Muscle of leg (tissue), 3 donors: ENCODE measurements at regions not wholly inside any gene's neighbourhood (a gene's known extent, or its start where the extent isn't known, plus 50 kb on each side); places are given as distances from the start of the nearest gene placed in this dataset.
A peak's percentile ranks its signal among the peaks of the same experiment; 100 is the strongest.

Source experiments
- DNase-seq: peaks from one replicate; pipeline ENCODE4 v3.0.0; 2013
- H3K27ac ChIP-seq: one replicate; pipeline ENCODE4 v1.5.1; 2013; ENCODE audit warnings: mild to moderate bottlenecking, low read length, control low read depth
- H3K27me3 ChIP-seq: one replicate; pipeline ENCODE4 v1.6.1; 2013; ENCODE audit warnings: low read length; ENCODE audit not compliant: control insufficient read depth, insufficient read depth
- H3K36me3 ChIP-seq: one replicate; pipeline ENCODE4 v1.6.1; 2013; ENCODE audit warnings: low read length; ENCODE audit not compliant: control insufficient read depth, insufficient read depth
- H3K4me1 ChIP-seq: one replicate; pipeline ENCODE4 v1.6.1; 2013; ENCODE audit warnings: low read length; ENCODE audit not compliant: control insufficient read depth, insufficient read depth
- H3K4me3 ChIP-seq: one replicate; pipeline ENCODE4 v1.5.1; 2013; ENCODE audit warnings: low read length, control low read depth
- H3K9me3 ChIP-seq: replicated peaks from 2 replicates; pipeline ENCODE4 v1.6.1; 2013; ENCODE audit warnings: low read depth, low read length; ENCODE audit not compliant: control insufficient read depth
- WGBS: methylation state at CpG from one replicate; pipeline ENCODE4 v1.1.5; 2013; ENCODE audit warnings: missing lambda C conversion rate; ENCODE audit not compliant: insufficient coverage; 5-methylcytosine and 5-hydroxymethylcytosine counted together

- WGBS, result 89% methylated on average over 3 of the region's 5 CpGs
- Histone ChIP-seq H3K27me3 (no peaks in the 10 kb centered on the region), H3K4me1 (peaks cover 28% of the 10 kb centered on the region), H3K4me3 (no peak overlapping the region), H3K36me3 (peaks cover 3% of the 10 kb centered on the region), H3K9me3 (no peaks in the 10 kb centered on the region), H3K27ac (no peak overlapping the region)
- no peak for DNase-seq
Measured at GRCh38 chr15:62431817-62432216, 266.7 kb upstream of the C2CD4B start.

- Histone ChIP-seq H3K4me1 (peaks cover 18% of the 10 kb centered on the region), H3K36me3 (peaks cover 5% of the 10 kb centered on the region), H3K27me3 (no peaks in the 10 kb centered on the region), H3K27ac (no peak overlapping the region), H3K4me3 (no peak overlapping the region), H3K9me3 (no peaks in the 10 kb centered on the region)
- 90% methylated on average over 2 of the region's 5 CpGs for WGBS
- peak; percentile 62 for DNase-seq
Measured at GRCh38 chr15:62432702-62433398, 267.8 kb upstream of the C2CD4B start.

DNA sequence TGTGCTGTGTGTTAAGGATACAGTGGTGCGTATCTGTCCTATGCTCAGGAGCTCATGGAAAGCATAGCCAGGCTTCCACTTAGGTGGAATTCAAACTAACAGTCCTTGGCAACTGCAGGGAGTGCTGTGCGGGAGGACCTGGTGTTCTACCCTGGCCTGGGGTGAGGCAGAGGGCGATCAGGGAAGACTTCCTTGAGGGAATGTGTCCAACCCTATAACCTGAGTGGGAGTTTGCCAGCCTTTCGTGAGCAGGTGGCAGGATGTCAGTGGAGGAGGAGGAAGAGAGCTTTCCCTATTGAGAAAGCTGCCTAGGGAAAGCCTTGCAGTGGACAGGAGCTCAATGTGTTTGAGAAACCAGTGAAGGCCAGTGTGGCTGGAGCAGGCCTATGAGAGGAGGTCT, 271.1 kb upstream of the C2CD4B start:
- WGBS, result 93% methylated on average over 3 of the region's 4 CpGs
- H3K27ac ChIP-seq, result no peak overlapping the region
- H3K36me3 ChIP-seq, result peaks cover 7% of the 10 kb centered on the region
- no peak overlapping the region for H3K4me3 ChIP-seq
- no peaks in the 10 kb centered on the region for H3K9me3 ChIP-seq
- peaks cover 27% of the 10 kb centered on the region for H3K4me1 ChIP-seq
- H3K27me3 ChIP-seq, result no peaks in the 10 kb centered on the region
- no peak for DNase-seq

- WGBS, result no CpG with 5 or more reads among the region's 2 CpGs
- H3K4me1 ChIP-seq, result peaks cover 21% of the 10 kb centered on the region
- H3K4me3 ChIP-seq, result no peak overlapping the region
- H3K9me3 ChIP-seq, result no peaks in the 10 kb centered on the region
- H3K27me3 ChIP-seq, result no peaks in the 10 kb centered on the region
- DNase-seq, result no peak
- H3K27ac ChIP-seq, result no peak overlapping the region
- H3K36me3 ChIP-seq, result peaks cover 11% of the 10 kb centered on the region
Measured at GRCh38 chr15:62437753-62438152, 272.7 kb upstream of the C2CD4B start.

GRCh38 chr15:62439543-62440016, 274.5 kb upstream of the C2CD4B start:
- Histone ChIP-seq H3K9me3 (no peaks in the 10 kb centered on the region), H3K4me1 (peaks cover 24% of the 10 kb centered on the region), H3K4me3 (no peak overlapping the region), H3K27me3 (no peaks in the 10 kb centered on the region), H3K27ac (no peak overlapping the region), H3K36me3 (peaks cover 11% of the 10 kb centered on the region)
- 76% methylated on average over 5 of the region's 5 CpGs for WGBS
- DNase-seq, result no peak

- Histone ChIP-seq H3K27me3 (no peaks in the 10 kb centered on the region), H3K4me1 (peaks cover 25% of the 10 kb centered on the region), H3K36me3 (peaks cover 11% of the 10 kb centered on the region), H3K9me3 (no peaks in the 10 kb centered on the region), H3K27ac (no peak overlapping the region), H3K4me3 (no peak overlapping the region)
- WGBS, result 56% methylated on average over 4 of the region's 11 CpGs
- no peak for DNase-seq
Measured at GRCh38 chr15:62440362-62441105, 275.4 kb upstream of the C2CD4B start.

GRCh38 chr15:62444104-62445022, 279.3 kb upstream of the C2CD4B start:
- Histone ChIP-seq H3K27ac (peak overlapping the region; percentile 37), H3K4me3 (no peak overlapping the region), H3K9me3 (no peaks in the 10 kb centered on the region), H3K4me1 (peaks cover 28% of the 10 kb centered on the region), H3K27me3 (no peaks in the 10 kb centered on the region), H3K36me3 (peaks cover 6% of the 10 kb centered on the region)
- peak; percentile 56 for DNase-seq
- WGBS, result 63% methylated on average over 2 of the region's 8 CpGs

- DNase-seq, result no peak
- Histone ChIP-seq H3K27ac (no peak overlapping the region), H3K36me3 (peaks cover 6% of the 10 kb centered on the region), H3K27me3 (no peaks in the 10 kb centered on the region), H3K4me1 (peaks cover 27% of the 10 kb centered on the region), H3K9me3 (no peaks in the 10 kb centered on the region), H3K4me3 (no peak overlapping the region)
- WGBS, result no CpG with 5 or more reads among the region's 2 CpGs
Measured at GRCh38 chr15:62445244-62445643, 280.2 kb upstream of the C2CD4B start.

DNA sequence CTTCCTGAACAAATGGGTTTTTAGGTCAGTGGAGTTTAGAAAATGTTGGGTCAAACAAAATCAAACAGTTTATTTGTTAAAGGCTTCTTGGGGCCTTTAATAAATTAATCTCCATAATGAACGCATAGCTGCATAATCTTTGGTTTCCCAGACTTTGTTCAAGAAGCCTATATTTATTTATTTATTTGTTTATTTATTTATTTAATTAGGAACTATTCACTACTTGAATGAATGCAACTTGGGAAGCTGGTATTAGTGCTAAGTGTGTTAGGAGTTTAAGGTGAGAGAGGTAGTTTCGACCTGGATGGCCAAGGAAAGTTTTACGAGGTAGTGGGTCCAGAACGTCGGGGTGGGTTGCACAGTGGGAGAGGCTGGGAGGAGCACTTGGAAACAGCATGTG, 281.9 kb upstream of the C2CD4B start:
- WGBS, result 80% methylated on average over 4 of the region's 5 CpGs
- H3K36me3 ChIP-seq, result no peaks in the 10 kb centered on the region
- H3K4me3 ChIP-seq, result no peak overlapping the region
- no peak overlapping the region for H3K27ac ChIP-seq
- no peaks in the 10 kb centered on the region for H3K27me3 ChIP-seq
- peaks cover 33% of the 10 kb centered on the region for H3K4me1 ChIP-seq
- H3K9me3 ChIP-seq, result no peaks in the 10 kb centered on the region
- no peak for DNase-seq

GRCh38 chr15:62447742-62448141, 282.7 kb upstream of the C2CD4B start:
- H3K4me3 ChIP-seq, result no peak overlapping the region
- no peaks in the 10 kb centered on the region for H3K27me3 ChIP-seq
- no peaks in the 10 kb centered on the region for H3K36me3 ChIP-seq
- 71% methylated on average over 7 of the region's 7 CpGs for WGBS
- peaks cover 37% of the 10 kb centered on the region for H3K4me1 ChIP-seq
- no peaks in the 10 kb centered on the region for H3K9me3 ChIP-seq
- no peak for DNase-seq
- no peak overlapping the region for H3K27ac ChIP-seq
